DOHH2 (cell line): ENCODE measurements at regions not wholly inside any gene's neighbourhood (a gene's known extent, or its start where the extent isn't known, plus 50 kb on each side); places are given as distances from the start of the nearest gene placed in this dataset.

Experiments used
- EZH2phosphoT487 ChIP-seq: fragments of 200-600 bp; sonication (generic); IDR thresholded peaks from 2 replicates; pipeline ENCODE4 v1.6.1; 2017; ENCODE audit warnings: borderline replicate concordance, mild to moderate bottlenecking, antibody characterized with exemption, low read length, moderate library complexity, mixed read lengths
- TF ChIP-seq, protein P1 (sequence below): fragments of 200-600 bp; sonication (generic); IDR thresholded peaks from one replicate; pipeline ENCODE4 v1.5.1; 2014; ENCODE audit warnings: antibody characterized with exemption, mild to moderate bottlenecking, low read depth, low read length; ENCODE audit not compliant: poor library complexity, severe bottlenecking

DNA sequence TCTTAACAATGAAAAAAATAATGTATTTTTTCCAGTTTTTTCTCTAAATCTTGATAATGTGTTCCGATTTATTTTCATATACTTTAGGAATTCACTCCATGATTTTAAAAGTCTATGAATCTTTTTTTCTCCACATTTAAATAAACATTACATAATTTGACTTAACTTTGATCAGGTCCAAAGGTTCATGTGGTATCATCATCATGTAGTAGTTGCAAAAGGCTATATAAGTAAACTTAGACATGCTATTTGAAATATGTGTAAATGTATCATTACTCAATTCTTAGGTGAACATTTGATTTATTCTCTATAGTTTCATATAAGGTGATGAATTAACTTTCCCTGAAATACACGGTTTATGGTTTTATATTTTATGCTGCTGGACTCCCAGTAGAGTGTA, 2197.0 kb upstream of the RAG2 start:
- TF ChIP-seq, protein P1, sequence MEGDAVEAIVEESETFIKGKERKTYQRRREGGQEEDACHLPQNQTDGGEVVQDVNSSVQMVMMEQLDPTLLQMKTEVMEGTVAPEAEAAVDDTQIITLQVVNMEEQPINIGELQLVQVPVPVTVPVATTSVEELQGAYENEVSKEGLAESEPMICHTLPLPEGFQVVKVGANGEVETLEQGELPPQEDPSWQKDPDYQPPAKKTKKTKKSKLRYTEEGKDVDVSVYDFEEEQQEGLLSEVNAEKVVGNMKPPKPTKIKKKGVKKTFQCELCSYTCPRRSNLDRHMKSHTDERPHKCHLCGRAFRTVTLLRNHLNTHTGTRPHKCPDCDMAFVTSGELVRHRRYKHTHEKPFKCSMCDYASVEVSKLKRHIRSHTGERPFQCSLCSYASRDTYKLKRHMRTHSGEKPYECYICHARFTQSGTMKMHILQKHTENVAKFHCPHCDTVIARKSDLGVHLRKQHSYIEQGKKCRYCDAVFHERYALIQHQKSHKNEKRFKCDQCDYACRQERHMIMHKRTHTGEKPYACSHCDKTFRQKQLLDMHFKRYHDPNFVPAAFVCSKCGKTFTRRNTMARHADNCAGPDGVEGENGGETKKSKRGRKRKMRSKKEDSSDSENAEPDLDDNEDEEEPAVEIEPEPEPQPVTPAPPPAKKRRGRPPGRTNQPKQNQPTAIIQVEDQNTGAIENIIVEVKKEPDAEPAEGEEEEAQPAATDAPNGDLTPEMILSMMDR = no peak
- no peak for TF ChIP-seq EZH2phosphoT487
